Hepatic stellate cell (primary cell): ENCODE measurements at regions not wholly inside any gene's neighbourhood (a gene's known extent, or its start where the extent isn't known, plus 50 kb on each side); places are given as distances from the start of the nearest gene placed in this dataset.
"Not testable (repeated sequence)": the region's sequence is repeated elsewhere in the genome, so short reads cannot be mapped to it uniquely, and the experiment has no call there.

ENCODE experiments used
- DNase-seq: peaks from one replicate; pipeline ENCODE4 v3.0.0; 2011; ENCODE audit warnings: low spot score

DNA sequence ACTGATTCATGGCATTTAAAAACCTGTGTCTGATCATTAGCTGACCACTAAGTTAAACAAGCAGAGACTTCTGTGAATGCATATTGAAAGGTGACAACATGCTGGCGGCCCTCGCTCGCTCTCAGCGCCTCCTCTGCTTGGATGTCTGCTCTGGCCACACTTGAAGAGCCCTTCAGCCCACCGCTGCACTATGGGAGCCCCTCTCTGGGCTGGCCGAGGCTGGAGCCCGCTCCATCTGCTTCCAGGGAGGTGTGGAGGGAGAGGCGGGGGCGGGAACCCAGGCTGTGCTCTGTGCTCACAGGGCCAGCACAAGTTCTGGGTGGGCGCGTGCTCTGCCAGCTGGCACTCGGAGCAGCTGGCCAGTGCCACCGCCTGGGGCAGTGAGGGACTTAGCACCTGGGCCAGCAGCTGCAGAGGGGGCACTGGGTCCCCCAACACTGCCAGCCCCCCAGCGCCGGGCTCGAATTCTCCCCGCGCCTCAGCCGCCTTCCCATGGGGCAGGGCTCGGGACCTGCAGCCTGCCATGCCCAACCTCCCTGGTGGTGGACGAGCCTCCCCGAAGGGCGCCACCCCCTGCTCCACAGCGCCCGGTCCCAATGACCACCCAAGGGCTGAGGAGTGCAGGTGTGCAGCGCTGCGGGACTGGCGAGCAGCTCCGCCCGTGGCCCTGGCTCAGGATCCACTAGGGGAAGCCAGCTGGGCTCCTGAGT lies 252.4 kb downstream of the ZIC4 start:
- no peak for DNase-seq

DNA sequence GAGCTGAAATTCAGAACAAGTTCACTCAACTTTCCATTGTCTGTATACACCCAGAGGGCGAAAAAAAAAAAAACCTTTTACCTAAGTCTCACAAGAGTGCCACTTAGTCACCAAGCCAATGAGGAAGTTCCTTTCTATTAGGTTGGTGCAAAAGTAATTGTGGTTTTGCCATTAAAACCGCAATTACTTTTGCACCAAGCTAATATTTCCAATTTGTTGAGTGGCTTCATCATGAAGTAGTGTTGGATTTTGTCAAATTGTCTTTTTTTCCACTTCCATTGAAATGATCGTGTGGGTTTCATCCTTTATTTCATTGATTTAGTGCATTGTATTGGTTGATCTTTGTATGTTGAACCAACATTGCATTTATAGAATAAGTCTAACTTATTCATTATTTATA lies 253.9 kb downstream of the ZIC4 start:
- no peak for DNase-seq

DNA sequence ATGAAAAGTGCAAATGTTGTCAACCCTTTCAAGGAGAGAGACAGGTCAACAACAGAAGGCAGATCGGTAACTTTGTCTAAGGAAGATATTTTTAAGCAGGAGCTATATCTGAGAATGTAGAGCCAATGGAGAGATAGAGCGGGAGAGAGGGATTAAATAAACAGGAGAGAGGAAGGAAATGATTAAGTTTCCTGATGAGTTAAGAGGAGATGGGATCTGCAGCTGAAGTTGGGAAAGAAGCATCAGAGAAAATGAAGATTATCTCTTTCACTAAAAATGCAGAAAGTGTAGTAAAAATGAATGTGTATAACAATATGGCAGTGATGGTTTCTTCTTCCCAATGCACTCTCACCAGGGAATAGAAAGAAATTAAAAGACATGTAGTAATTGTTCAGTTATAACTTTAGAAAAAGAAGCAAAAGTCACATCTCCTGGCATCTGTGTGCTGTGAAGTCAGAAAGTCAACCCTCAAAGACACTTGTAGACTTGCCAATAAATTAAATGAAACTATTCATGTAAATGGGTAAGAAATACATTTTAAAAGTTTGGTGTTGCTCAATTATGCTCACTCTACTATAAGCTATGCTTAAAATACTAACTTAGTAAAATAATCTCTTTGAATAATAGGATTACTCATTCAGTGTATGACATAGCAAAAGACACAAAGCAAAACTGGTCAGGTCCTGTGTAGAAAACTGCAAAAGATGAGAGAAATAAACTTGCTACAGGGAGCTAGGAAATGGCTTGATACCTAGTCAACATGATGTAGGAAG lies 264.6 kb downstream of the ZIC4 start:
- no peak for DNase-seq

DNA sequence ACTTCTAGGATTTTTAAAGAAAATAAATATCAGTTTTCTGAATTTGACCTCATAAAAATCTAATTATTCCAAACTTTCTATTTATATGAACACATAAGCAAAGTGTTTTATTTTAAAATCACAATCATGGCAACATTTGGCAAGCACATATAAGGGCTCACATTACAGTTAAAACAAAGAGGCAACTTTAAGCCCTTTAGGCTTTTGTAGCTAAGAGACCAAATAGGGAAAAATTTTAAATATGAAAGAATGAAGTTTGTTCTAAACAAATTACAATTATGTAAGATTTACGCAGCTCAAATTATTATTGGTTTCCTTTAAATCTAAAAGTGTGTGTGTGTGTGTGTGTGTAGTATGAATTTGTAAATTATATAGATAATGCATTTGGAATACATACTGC lies 267.0 kb downstream of the ZIC4 start:
- no peak for DNase-seq

DNA sequence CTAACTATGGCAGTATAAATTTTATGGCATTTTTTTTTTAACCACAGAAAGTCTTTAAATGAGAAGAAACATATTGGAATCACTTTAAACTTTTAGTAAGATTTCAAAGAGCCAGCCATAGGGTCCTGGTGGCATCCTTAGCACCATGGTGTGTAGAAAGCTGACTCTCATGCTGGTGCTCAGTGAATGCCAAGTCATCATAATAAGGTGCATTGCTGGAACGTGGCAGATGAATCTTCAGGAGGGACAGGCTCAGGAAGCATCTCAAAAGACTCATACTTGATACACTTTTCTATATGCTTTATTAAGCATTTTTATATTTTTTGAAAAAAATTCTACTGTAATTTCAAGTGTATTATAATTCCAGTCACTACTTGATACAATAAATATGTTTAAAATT lies 274.2 kb downstream of the ZIC4 start:
- DNase-seq, result no peak

DNA sequence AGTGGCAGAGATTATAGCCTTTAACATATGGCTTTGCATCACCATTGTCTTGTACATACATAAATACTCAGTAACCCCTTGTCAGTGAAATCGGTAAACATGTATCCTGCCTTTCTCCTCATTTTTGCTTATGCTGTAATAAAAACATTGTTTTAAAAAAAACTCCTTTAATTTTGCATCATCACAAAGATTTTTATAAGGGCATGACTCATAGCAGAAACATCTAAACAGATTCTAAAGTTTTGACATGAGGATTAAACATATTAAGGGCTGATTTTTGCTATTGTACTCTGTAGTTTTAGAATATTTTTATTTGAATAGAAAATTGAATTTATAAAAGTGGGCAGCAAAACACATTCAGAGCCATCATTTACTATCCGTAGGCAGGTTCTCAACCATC lies 275.9 kb downstream of the ZIC4 start:
- DNase-seq, result no peak

DNA sequence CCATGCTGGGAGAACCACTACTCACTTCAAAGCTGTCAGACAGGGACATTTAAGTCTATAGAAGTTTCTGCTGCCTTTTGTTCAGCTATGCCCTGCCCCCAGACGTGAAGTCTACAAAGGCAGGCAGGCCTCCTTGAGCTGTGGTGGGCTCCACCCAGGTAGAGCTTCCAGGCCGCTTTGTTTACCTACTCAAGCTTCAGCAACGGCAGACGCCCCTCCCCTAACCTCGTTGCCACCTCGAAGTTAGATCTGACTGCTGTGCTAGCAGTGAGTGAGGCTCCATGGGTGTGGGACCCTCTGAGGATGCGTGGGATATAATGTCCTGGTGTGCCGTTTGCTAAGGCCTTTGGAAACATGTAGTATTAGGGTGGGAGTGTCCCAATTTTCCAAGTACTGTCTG lies 276.7 kb downstream of the ZIC4 start:
- no peak for DNase-seq

DNA sequence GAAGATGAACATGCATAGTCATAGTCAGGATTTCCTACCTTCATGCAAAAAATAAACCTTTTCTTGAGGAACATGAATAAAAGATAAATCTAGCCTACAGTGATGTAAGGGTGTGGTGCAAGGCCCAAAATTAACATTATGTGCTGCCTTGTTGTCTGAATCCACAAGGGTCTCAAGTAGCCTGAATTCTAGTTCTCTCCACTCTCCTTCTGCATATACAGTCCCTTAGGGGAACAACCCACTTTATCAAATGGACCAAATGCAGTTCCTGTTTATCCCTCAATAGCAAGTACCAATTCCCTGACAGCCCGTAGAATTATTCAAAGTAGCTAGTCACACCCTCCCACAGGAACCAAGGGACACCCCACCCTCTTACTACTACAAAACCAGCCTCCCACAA lies 284.0 kb downstream of the ZIC4 start:
- DNase-seq, result no peak

DNA sequence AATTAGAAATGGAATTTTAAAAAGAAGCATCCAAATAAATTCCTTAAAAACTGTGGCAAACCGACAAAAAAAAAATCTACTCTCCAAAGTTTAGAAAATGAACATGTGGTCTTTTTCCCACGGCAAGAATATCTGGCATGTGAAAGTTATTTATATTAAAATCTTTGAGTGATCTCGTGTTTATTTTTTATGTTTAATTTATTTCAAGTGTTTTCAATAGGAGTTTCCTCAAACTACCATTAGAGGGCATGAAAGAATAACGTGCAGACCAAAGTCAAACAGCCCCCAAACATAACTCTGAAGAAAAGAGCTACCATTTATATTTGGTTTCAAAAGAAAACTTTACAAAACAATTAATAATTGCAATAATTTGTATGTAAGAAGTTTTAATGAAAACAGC lies 286.4 kb downstream of the ZIC4 start:
- DNase-seq, result no peak

DNA sequence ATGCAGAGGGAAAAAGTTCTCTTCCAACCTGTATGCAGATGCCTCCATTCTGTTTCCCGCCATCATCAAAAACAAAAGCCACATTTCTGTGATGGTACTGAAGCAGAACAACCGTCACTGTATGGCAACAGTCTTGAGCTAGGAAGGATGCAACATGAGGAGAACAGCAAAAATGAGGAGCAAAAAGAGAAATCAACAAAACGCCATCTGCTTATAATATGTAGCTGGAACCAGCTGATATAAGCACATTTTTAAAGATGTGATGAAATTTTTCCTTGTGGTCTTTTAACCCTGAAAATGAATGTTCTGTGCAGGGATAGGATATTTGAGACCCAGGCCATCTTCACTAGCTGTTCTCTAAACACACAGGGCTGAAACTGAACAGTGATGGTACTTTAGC lies 287.0 kb downstream of the ZIC4 start:
- DNase-seq, result no peak

DNA sequence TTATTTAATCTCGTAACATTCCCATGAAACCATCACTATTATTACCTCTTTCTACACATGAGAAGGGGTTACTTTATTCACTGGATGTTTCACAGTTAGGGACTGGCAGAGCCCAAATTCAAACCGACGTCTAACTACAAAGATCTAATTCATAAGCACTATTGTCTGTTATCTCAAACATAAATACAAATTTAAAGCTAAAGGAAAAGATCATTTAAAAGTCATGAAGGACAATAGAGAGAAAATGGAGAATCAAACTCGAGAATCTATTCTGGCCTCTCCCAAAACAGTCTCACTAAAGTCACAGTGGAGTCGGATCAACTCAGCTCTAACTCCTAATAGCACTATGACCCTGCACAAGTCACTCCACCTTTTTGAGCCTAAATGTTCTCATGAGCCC lies 287.7 kb downstream of the ZIC4 start:
- no peak for DNase-seq

DNA sequence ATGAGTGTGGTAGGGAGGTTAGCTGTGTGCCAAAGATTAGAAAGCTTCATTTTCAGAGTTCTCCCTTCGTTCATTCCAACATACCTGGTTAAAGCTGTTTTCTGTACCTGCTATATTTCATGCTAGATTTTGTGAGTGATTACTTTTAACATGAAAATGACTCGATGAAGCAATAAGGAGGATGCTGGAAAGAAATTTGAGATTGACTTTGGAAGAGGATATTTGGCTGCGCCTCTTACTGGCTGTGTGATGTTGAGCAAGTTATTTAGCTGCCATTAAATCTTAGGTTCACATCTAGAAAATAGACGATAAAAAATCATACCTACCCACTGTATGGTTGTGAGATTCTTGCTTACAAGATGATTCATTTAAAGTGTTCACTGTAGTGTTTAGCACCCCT lies 288.7 kb downstream of the ZIC4 start:
- no peak for DNase-seq

DNA sequence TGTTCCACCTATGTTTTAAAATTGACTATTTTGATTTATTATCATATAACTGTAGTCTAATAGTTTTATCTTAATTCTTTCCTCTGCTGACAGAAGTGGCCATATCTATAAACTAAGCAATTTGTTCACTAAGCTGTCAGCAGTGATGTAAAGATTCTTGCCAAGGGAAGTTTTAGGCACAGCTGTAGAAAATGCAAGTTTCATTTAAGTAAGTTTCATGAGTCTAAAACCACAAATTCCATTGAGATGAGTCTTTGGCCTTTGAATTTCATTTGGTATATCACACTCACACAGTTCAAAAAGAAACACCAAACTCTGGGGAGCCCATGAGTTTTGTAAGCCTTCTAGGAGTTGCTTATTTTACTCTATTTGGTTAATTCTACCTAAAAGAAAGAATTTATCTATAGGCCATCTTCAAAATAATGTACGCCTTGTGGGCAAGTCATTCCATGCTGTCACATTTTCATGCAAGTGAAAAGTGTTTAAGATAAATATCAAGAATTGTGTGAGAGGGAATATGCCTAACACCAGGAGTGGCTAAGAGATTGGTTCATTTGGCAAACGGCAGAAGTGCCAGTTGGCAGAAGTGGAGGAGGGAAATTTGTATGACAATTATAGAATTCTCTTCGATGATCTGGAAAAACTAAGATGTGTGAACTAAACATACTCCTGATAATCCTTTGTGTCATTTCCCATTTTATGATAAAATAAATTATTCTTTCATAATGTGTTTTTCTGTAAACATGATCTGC lies 292.9 kb downstream of the ZIC4 start:
- peak; percentile 2 for DNase-seq

DNA sequence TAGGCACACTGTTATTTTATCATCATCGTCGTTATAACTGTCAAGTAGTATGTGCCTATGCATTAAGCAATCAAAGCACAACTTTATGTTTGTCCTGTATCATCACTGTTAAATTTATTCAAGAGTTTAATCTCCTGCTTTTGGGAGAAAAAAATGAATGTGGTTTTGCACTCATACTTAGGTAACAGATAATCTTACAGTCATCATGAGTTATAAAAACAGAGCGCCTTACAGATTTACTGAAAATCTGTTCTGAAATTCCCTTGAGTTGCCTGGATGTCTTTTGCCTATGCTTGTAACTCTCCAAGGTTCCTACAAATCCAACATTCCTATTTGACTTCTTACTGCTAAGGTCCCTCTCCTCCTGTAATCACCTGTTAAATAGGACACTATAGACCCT lies 307.3 kb downstream of the ZIC4 start:
- no peak for DNase-seq

DNA sequence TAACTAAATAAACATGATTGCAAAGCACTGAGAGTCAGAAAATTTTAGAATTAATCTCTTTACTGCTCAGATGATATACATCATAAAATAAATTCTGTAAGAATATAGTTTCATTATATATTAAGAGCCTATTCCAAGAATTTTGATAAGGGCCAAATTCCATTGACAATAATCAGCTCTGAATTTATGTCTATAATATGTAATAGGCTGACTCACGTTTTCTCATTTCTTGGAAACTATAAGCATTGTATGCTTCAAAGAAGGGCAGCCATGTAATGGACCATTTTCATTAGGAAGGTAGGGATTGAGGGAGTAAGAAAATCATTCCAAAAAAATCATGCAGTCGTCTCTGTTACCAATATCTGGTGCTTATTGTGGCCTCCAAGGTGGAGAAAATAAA lies 315.9 kb downstream of the ZIC4 start:
- DNase-seq, result no peak

DNA sequence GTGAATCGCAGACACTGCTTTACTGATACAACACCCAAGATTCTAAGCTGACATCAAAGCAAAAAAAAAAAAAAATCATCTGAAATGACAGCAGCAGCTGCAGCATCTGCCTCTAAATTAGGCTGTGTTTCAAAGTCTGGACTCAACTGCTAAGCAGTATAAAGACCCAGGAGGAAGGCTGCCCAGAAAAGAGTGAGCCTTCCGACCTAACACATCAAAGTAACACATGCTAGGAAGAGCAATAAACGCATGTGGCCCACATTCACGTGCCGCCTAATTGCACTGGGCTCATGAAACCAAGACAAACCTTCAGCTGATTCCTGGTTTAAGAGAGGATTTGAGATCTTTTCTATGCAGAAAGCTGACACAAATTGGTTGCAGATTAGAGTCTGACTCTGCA lies 317.1 kb downstream of the ZIC4 start:
- no peak for DNase-seq

DNA sequence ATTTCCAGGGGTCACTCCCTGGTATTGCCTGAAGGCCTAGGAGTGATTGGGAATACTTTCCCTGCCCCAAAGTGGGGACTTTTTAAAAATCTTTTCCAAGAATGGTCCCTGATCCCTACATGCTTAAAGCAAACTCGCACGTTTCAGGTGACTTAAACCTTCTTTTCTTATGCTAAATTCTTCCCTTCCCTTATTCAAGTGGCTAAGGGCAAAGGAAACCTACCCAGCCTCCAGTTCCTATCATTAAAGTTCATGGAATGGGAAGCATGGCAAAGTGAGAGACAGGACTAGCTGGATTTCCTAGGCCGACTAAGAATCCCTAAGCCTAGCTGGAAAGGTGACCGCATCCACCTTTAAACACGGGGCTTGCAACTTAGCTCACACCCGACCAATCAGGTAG lies 346.8 kb downstream of the ZIC4 start:
- not testable (repeated sequence) for DNase-seq

DNA sequence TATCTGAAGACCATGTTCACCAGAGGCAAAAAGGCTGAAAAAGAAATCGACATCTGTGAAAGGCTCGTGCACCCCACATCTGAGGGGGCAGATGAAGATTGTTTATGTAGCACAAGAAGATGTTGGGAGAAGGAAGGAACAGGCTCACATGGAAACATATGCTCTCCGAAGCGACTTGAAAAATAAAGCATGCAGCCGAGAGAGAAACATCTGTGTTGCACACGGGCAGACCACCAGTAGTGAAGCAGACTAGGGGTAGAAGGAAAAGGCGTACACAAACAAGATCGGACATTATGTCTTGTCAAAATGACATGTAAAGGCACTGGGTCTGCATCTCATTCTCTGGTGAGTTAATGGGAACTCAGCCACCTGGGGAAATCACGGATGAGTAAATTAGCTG lies 356.5 kb downstream of the ZIC4 start:
- DNase-seq, result no peak

DNA sequence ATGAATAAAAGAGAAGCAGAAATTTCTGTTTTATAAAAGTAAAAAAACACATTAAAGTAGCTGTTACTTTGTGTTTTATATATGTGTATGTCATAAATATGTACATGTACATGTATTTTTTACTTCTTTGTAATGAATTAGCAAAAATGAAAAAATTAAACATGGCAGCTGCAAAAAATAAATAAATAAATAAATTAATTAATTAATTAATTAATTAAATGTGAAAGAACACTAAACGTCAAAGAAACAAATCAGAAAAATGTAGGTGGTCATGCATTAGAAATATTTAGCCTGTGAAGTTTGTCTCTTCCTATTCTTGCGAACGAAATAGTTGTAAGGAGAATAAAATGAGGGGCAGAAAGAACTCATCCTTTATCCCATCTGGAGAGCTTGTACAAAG lies 357.0 kb downstream of the ZIC4 start:
- DNase-seq, result no peak

DNA sequence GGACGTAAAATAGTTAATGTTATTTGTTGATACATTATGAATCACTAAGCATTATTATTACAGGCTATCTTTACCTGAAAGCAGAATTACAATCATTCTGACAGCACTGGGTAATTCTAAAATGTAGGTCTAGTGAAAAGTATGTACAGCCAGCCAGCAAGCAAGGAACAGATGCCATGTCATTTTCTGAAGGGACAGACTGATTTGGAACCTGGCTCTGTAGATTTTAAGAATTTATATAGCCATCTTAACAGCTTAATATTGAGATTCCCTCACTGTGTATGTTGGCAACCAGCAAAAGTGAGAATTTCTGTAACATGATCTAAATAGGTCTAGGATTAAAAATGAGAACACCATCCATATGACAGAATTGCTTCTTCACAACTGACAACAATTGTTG lies 359.4 kb downstream of the ZIC4 start:
- DNase-seq, result no peak

DNA sequence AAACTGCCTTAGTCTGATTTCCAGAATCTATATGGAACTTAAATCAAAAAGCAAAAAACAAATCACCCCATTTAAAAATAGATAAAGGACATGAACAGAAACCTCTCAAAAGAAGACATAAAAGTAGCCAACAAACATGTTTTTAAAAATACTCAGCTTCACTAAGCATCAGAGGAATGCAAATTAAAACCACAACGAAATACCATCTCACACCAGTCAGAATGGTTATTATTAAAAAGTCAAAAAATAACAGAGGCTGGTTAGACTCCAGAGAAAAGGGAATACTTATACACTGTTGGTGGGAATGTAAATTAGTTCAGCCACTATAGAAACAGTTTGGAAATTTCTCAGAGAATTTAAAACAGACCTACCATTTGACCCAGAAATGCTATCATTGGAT lies 367.9 kb downstream of the ZIC4 start:
- no peak for DNase-seq

DNA sequence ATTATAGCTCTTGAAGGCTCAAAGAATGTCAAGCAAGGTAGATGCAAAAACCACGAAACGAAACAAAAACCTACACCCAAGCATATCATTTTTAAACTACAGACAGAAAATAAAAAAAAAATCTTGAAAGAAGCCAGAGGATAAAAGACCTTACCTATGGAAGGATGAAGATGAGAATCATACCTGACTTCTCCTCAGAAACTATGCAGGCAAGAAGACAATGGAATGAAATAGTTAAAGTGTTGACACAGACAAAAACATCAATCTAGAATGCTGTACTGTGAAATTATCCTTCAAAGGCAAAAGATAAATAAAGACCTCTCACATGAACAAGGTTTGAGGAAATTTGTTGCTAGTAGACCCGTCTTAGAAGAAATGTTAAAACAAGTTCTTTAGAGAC lies 372.0 kb downstream of the ZIC4 start:
- no peak for DNase-seq

DNA sequence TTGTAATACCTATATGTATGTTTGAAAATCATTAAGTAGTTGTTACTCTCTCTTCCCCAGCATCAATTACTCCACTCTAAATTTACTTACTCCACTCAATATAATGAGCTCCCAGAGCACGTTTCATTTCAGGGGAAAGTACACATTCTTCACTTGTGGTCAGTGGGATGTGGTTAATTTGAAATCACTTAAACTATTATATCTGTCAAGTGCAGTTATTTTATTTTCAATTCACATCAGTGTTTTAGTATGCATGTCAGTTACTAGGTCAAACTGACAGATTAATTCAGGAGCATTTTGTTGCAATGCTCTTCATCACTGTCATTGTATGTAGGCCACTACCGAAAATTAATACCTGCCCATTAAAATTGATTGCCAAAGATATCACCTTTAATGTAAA lies 376.1 kb downstream of the ZIC4 start:
- no peak for DNase-seq
